22Rv1 (cell line): ENCODE measurements at regions not wholly inside any gene's neighbourhood (a gene's known extent, or its start where the extent isn't known, plus 50 kb on each side); places are given as distances from the start of the nearest gene placed in this dataset.

Experiments
- ZFX ChIP-seq: fragments of 450-650 bp; IDR thresholded peaks from 2 replicates; pipeline ENCODE4 v1.6.1; 2017; ENCODE audit warnings: antibody characterized with exemption, borderline replicate concordance
- TF ChIP-seq, protein P1 (sequence below): fragments of 450-650 bp; IDR thresholded peaks from 2 replicates; pipeline ENCODE4 v1.5.1; 2017; ENCODE audit warnings: mild to moderate bottlenecking

GRCh38 chr3:77913524-77914174 lies 873.8 kb downstream of the ROBO2 start:
- TF ChIP-seq, protein P1, sequence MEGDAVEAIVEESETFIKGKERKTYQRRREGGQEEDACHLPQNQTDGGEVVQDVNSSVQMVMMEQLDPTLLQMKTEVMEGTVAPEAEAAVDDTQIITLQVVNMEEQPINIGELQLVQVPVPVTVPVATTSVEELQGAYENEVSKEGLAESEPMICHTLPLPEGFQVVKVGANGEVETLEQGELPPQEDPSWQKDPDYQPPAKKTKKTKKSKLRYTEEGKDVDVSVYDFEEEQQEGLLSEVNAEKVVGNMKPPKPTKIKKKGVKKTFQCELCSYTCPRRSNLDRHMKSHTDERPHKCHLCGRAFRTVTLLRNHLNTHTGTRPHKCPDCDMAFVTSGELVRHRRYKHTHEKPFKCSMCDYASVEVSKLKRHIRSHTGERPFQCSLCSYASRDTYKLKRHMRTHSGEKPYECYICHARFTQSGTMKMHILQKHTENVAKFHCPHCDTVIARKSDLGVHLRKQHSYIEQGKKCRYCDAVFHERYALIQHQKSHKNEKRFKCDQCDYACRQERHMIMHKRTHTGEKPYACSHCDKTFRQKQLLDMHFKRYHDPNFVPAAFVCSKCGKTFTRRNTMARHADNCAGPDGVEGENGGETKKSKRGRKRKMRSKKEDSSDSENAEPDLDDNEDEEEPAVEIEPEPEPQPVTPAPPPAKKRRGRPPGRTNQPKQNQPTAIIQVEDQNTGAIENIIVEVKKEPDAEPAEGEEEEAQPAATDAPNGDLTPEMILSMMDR = no peak
- TF ChIP-seq ZFX = no peak
